DMS53 treated with DMSO at 0.1 percent for 48 hours (cell line): ENCODE measurements at regions not wholly inside any gene's neighbourhood (a gene's known extent, or its start where the extent isn't known, plus 50 kb on each side); places are given as distances from the start of the nearest gene placed in this dataset.

Source experiments
- DNase-seq: peaks from one replicate; lab custom pipeline; 2025; ENCODE audit not compliant: unreplicated experiment; lab: John Stamatoyannopoulos, UW

DNA sequence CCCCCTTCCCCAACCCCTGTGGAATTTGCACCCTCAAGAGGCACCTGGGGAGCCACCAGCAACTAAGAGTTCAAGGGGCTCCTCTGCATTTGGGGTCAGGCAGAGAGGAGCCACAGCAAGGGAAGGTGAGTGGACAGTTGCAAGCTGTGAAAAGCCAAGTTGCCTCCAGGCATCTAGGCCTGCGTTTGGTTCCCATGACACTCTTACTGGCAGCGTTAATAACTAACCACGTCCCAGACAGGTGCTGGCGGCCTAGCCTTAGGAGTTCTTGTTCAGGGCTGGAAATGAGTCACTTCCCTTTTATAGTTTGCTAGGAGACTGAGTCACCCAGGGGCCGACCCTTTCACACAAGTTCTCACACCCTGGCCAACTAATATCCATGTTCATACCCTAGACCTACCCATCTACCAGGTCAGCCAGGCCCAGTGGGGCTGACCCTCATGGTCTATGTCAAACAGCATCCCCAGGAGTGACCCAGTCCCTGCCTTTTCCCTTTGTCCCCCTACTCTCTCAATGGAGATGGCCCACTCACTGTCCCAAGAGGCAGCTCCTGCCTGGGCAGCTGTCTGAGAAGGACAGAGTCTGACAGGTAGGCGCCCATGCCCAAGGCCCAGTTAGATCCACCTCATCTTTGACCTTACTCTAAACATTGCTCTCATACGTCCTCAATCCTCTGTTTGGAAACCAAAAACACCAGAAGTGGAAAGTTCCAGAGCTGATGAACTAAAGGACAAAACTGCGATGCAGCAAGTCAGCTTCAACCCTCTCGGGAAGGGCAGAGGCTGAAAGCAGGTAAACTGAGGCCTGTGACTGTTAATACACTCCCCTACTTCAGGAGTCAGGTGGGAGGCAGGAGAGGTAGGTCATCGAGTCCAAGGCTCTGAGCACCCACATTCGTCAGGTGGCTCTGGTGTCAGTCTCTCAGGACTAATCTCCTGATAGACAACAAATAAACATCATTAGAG lies 300.6 kb downstream of the SOX9 start:
- DNase-seq, result peak; percentile 96

DNA sequence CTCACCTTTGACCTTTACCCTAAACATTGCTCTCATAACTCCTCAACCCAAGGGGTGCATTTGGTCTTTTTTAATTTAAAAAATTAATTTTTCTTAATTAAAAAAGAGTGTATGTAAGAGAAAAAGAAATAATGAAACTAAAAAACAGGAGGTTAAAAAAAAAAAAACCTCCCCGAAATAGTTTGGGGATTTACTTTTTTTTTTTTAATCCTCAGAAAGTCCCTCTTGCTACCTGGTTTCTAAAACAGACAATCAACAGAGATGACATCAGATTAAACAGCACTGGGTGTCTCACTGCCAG lies 301.3 kb downstream of the SOX9 start:
- DNase-seq, result no peak

DNA sequence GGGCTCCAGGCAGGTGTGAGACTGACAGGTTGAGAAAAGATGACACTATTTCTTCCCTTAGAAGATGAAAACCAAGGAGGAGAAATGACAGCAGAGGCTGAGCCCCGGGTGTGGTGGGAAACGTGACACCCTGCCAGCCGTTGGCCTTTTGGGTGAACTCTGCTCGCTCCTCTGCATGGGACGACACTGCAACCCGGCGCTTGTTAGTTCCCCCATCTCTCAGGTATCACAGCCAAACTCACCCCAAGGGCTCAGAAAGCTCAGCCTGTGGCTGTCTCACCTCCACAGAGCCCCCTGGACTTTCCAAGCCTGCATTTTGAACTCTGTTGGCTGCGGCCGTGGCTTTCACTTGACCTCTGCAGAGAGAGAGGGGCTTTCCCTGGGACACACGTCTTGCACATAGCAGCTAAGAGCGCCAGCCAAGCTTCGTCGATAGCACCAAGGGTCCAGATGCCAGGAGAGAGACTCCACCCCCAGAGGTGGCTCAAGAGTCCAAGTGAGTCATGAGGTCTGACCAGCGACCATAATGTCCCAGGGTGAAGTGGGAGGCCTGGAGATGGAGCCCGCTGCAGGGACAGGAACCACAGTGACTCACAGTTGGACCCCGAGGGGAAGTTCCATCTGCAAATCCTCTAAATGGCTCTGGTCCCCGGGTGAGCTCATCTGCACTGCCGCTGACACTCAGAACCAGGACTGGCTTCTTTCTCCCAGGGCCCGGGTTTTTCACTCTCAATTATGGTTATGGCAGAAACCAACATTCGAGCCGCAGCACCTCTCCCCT lies 301.9 kb downstream of the SOX9 start:
- DNase-seq, result peak; percentile 70

DNA sequence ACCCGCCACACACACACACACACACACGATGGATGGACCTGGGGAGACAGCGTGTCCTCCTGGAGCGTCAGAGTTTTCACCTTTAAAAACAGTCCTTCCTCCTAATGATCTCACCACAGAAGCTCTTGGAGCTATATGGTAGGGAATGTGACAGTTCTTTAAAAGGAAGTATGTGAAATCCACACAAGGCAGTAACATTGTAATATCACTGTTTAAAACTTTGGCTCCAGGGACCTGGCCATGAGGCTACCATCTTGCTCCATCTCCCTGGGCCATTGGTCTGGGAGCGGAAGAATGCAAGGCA lies 302.4 kb downstream of the SOX9 start:
- DNase-seq, result no peak

DNA sequence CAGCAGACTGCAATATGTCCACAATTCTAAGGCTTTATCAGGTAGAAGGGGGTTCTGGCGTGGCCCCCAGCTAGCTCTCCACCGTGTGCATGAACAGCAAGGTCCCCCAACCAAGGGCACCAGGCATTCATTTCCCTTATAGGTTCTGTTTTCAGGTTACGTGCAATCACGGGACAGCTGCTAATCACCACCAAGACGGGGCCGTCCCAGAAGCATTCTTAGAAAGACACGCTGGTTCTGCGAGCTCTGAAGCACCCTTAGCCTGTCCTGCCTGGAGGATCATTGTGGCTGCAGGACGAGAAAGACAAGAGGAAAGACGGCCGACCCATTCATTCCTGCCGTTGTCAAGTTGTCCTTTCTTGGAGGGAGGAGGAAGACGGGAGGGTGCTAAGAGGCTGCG lies 302.9 kb downstream of the SOX9 start:
- DNase-seq, result no peak

DNA sequence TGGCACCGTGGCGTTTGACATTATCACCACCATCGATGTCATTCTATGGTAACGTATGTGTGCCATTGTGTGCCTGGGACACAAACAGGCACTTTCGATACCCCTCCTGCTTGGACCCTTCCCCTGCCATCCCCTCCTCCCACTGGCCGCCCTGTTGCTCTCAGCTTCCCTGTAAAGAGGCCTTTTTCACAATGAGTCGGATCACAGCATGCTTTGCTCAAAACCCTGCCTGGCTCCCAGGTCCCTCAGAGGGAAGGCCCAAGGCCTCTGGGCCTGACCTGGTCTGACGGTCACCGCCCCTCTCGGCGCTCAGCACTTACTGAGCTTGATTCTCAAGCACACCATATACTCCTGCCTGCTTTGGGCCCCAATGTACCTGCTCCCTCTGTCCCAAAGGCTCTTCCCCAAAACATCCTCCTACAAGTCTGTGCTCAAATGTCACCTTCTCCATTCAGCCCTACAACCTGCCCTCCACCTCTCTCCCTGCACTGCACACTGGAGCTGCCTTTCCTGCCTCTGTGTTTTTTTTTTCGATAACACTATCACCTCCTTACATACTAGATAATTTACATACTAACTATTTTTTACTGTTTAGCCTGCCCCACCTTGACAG lies 303.8 kb downstream of the SOX9 start:
- DNase-seq, result no peak

DNA sequence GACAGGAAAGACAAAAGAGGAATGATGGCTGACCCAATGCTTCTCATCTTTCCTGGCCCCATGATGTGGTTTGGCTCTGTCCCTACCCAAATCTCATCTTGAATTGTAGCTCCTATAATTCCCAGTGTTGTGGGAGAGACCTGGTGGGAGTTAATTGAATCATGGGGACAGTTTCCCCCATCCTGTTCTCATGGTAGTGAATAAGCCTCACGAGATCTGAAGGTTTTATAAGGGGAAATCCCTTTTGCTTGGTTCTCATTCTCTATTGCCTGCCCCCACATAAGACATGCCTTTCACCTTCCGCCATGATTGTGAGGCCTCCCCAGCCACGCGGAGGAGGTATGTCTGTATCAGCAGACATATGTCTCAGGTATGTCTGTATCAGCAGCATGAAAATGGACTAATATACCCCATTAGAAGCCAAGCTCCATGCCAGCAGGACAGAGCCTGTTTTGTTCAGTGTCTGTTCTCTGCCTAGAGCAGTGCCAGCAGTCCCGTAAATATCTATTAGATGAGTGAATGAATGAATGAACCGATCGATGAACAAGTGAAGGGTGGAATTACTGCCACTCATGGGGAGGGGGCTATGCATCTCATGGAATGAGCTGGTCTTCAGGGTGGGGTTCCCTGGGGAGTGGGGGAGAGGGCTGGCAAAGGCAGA lies 304.4 kb downstream of the SOX9 start:
- DNase-seq, result no peak

DNA sequence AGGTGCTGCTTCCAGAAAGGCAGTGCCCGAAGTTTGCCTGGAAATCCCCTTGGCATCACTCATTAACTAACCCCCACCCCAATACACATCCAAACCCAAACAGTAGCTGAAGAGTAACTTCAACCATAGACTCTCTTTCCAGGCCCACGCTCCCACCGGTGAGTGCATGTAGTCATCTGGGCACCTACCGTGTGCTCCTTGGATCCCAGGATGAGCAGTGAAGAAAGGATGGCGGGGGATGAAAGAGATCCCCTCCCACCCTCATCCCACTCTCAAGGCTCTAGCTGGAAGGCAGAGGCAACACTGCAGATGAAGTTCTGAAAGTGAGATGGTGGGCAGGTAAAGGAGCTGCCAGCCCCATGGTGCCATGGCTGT lies 305.0 kb downstream of the SOX9 start:
- DNase-seq, result no peak

DNA sequence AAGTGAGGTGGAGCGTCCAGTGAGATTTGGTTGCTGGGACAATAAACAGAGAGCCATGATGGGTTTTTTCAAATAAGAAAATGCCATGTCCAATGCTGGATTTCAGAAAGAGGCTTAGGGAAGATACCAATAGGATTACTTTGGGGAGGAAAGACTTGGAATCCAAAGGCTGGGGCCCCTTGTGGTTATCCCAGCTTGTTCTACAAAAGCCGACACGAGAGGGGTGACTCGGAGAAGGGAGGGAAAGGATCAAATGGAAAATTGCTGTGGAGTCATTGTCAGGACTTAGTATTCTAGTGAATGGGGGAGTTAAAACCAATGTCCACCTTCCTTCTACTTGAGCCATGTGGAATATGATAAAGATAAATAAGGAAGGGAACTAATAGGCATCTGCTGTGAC lies 305.5 kb downstream of the SOX9 start:
- DNase-seq, result no peak

DNA sequence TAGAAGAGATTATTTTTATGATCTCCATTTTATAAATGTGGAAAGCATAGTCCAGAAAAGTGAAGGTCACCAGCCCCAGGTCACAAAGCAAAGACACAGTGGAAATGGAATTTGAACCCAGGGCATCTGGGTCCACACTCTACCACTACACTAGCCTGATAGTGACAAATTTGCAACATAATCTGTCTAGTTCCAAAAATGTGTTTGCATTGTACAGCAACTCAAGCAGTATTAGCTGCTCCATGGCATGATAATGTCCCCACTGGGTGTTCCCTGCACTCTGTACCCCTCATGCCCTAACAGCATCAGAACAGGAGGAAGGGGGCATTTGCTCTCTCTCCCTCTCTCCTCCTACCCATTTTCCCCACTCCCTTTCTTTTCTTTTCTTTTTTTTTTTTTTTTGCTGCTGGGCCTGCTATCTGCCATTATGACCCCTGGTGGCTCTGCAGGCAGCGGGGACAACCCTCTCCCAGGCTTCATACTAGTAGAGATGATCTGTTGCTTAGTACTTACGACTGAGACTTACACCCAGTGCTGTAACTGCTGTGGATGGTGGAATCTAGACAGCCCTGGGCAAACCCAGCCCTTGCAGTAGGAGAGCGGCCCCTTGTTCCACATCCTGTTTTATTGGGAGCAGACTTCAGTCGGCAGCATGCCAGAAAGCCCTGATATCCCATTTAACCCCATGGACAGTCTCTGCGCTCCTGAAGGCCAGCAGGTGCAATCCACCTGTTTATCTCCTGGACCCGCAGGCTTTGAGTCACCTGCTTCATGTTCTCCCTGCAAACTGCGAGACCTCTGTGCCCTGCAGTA lies 306.3 kb downstream of the SOX9 start:
- DNase-seq, result no peak

DNA sequence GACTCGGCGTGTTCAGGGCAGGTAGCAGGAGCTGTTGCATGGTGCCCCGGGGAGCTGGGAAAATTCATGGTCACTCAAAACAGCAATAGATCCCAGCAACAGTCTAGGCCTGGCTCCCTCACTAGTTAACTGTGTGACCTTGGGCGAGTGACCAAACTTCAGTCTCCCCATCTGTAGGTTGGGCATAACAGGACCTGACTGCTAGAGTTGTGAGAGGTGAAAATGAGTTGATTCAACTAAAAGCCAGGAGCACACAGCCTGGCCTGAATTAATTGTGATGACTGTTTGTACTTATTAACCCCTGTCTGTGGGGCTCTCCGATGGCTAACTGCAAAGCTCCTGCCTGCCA lies 306.9 kb downstream of the SOX9 start:
- no peak for DNase-seq

DNA sequence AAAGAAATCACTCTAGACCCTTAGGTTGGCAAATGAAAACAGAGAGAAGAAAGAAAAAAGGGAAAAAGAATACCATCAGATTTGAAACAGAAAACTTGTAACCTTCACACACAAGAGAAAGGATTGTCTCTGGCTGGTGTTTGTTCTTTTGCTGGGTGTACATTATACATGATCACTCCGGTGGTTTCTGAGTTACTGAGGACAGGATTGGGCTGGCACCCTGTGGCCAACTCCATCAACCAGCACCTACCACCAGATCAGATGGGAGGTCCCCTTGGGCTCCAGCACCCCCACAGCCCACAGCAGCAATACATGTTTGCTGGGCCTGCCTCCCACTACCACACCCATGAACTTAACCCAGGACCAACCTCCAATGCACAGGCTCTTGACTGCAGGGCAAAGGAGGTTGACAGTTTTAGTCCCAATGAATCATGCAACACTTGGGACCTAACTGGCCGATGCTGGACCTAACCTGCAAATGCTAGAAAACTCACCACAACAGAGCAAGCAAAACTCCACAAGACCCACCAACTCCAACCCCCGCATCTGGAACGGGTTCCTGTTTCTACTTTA lies 308.3 kb downstream of the SOX9 start:
- DNase-seq, result no peak

DNA sequence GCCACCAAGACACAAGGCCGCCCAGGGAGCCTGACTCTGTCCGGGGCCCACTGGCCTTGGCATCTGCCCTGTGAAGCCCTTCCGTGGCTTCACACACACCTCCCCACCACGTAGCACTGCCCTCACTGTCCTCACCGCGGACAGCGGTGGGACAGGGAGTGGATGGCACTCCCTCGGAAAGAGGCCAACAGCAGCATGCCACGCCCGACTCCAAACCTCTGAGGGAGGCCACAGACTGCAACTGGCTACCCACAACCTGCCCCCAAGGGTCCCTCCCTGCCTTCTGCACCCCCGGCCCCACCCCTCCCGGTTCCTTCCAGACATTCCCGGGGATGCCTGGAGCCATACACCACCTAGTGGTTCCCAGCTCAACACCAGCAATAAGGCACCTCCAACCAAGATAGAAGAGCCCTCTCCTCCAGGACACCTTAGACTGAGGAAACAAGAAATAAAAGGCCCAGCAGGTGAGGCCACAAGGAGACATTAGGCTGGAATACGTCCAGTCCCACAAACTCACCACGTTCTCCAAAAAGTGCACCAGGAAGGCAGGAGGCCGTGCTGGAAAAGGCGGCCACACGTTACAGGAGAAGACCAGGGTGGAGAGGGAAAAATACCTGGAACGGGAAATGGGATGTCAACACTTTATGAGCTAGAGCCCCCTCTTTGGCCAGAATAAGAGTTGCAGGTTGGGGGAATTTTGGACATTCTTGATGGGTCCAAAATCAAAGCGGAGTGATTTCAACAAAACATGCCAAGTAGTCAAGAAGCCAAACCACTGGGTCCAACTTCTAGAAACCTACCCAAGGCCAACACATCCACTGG lies 310.0 kb downstream of the SOX9 start:
- no peak for DNase-seq

DNA sequence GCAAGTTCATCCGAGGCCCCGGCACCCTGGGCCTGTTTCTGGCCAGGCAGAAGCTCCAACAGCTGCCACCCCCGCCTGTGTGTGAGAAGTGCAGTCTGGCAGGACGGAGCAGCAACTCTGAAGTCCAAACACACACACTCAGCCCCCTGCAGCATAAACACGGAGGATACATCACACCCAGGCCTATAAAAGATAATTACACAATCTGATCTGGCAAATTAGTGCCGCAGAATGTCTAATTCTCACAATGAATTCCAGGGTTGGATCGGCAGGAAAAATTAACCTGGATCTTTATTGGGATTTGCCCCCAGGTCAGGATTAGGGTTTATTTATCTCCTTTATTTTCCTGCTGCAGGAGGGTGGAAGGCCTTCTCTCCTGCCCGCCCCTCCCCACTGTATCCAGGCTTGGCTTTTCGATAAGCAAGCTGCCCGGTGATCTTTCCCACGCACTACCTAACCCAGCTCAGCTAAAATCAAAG lies 311.4 kb downstream of the SOX9 start:
- DNase-seq, result no peak

DNA sequence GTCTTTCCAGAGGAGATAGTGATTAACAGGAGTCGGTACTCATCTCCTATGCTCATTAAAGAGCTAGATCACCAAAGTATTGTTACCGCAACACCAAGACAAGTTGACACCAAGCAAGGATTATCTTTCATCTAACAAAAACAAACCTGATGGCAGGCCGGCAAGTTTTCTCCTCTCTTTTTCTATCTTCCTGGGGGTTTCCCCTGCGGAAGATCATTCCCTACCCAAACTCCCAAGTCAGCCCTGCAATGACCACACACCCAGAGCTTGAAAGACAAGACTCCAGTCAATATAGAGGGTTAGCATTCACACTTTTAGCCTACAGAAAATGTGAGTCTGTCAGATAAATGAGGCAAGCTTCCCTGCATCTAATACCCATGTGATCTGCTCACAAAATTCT lies 312.1 kb downstream of the SOX9 start:
- no peak for DNase-seq

DNA sequence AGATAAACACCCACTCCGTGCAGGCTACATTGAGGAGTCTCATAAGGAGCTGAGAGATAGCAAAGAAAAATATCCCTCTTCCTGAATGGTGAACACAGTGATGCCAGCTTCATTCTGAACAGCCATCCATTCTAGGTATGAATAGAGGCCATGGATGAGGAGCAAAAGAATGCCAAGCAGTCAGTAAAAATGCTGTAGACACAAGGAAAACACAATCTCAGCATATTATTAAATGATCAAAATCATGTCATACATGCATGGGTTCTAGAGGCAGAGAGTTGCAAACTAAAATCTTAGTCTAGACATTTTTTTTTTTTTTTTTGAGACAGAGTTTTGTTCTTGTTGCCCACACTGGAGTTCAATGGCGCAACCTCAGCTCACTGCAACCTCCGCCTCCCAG lies 313.0 kb downstream of the SOX9 start:
- DNase-seq, result no peak

DNA sequence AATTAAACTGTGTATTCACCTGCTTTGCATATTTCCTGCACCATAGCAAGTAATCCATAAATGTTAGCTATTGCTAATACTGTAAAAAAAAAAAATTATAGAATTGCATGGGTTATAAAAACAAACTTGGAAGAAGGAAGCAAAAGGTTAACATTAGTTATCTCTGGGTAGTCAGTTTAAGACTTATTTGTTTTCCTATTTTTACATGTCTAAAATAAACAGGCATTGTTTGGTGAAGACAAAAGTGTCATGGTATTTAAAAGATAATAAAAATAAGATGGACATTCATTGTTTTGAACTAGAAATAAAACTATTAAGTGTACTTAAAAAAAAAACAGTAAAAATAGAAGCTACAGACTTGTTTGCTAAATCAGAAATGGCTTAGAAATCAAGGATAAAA lies 313.8 kb downstream of the SOX9 start:
- DNase-seq, result no peak

DNA sequence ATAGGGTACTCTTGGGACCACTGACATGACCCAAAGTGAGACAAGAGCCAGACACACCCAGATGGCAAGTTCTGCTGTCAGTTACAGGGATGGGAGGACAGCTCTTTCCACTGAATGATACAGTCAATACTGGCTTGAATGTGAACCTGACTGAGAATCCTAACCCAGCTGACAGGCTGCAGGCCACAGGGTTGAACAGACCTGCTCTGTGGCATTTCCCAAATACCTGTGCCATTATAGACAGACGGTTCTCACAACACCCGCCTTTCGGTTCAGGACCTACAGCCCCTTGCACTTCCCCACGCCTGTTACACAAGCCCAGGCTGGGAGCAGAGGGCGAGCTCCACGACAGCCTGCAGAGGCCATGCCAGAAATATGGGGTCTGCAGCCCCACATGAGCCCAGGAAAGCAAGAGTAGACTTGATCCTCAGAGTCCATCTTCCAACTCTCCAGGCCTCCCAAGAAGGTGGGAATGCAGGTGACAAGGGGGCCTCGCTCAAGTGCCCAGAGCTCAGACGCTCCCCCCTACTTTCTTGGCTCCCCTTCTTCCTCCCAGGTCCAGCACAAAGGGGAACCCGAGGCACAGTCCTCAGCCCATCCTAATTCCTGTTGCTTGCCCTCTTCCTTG lies 314.3 kb downstream of the SOX9 start:
- DNase-seq, result no peak

DNA sequence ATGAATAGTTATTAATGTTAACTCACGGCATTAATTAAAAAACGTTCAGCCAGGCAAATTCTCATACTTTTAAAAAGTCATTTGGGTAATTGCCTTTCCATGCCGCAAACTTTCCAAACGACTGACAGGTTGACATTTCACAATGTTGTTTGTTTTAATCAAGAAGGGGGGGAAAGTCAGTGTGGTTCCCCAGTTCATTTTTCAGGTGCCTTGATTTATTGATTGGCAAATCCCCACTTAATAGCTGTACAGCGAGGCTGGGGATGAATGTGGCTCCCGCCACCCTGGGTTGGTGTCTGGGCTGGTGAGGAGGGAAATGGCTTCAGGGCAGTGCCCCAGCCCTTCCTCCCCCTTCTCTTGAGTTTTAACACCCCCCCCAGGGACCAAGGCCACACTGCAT lies 318.0 kb downstream of the SOX9 start:
- DNase-seq, result no peak
